ENCODE measurements at regions not wholly inside any gene's neighbourhood (a gene's known extent, or its start where the extent isn't known, plus 50 kb on each side); places are given as distances from the start of the nearest gene placed in this dataset.

DNA sequence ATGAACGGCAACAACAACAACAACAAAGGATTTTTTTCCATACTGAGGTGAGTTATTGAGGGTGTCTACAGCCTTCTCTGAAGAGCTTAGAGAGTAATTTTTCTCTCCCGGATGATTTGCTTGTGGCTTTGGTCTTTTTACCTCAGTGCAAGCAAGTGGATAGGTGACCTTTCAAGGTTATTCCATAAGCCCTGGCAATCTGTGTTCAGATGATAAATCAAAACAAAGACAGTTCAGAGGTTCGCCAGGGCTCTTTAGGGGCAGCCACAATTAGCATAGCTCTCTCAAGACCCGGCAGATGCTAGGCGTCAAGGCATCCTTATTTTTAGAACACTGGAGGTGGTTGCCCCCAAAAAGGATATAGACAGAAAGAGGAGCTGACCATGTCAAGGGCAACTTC lies 417.9 kb upstream of the C9orf72 start:
- Histone ChIP-seq H3K23ac (ENCODE audit: insufficient read length) (no peak overlapping the region), H3K9me3 (ENCODE audit: insufficient read depth in 2 of 2, low read depth in 1 of 2, low read length in 1 of 2) (no peaks in the 10 kb centered on the region), H2AFZ (ENCODE audit: low read length) (no peak overlapping the region), H2BK120ac (replicated peaks; ENCODE audit: low read depth, low read length) (no peak overlapping the region), H3K18ac (ENCODE audit: extremely low read depth, low read length) (no peak overlapping the region), H4K5ac (ENCODE audit: insufficient read length, low read depth, low read length) (no peak overlapping the region), H3K79me1 (ENCODE audit: low read depth, low read length) (no peaks in the 10 kb centered on the region), H2BK12ac (ENCODE audit: low read depth, low read length) (no peak overlapping the region), H2BK20ac (ENCODE audit: low read length) (no peak overlapping the region), H2AK5ac (ENCODE audit: low read depth, low read length) (no peak overlapping the region), H3K14ac (ENCODE audit: insufficient read length) (no peak overlapping the region), H3K4me3 (ENCODE audit: extremely low read depth in 1 of 4, insufficient read depth in 2 of 4, low read depth in 3 of 4, low read length in 4 of 4) (no peak overlapping the region), H4K91ac (replicated peaks; ENCODE audit: insufficient read length, low read length) (no peak overlapping the region), H3K27ac (ENCODE audit: low read depth, low read length) (no peak overlapping the region), H4K20me1 (replicated peaks in 1 of 2; ENCODE audit: control insufficient read depth in 1 of 2, insufficient read depth in 2 of 2, low read length in 2 of 2) (no peaks in the 10 kb centered on the region), H3K56ac (replicated peaks; ENCODE audit: insufficient read length, low read depth, low read length) (no peak overlapping the region), H3K27me3 (replicated peaks in 1 of 4; ENCODE audit: control insufficient read depth in 3 of 4, extremely low read depth in 1 of 4, insufficient read depth in 3 of 4, low read length in 3 of 4) (no peaks in the 10 kb centered on the region), H3K23me2 (ENCODE audit: low read depth, low read length) (no peaks in the 10 kb centered on the region), H3K9ac (replicated peaks in 1 of 4; ENCODE audit: extremely low read depth in 1 of 4, low read depth in 3 of 4, low read length in 3 of 4) (no peak overlapping the region), H3K79me2 (ENCODE audit: control insufficient read depth in 1 of 2, insufficient read depth in 2 of 2, low read length in 2 of 2) (no peaks in the 10 kb centered on the region), H2BK5ac (ENCODE audit: low read depth, low read length) (no peak overlapping the region), H4K8ac (ENCODE audit: extremely low read depth, insufficient read depth, low read length) (no peak overlapping the region), H3K36me3 (ENCODE audit: control insufficient read depth in 2 of 4, insufficient read depth in 4 of 4, low read length in 3 of 4) (no peaks in the 10 kb centered on the region), H3K4me2 (ENCODE audit: insufficient read depth in 1 of 2, low read depth in 2 of 2, low read length in 2 of 2) (no peak overlapping the region), H3K4ac (replicated peaks; ENCODE audit: insufficient read length, low read depth, low read length) (no peak overlapping the region), H2BK15ac (ENCODE audit: low read length) (no peak overlapping the region), H3K4me1 (replicated peaks in 1 of 4; ENCODE audit: control insufficient read depth in 3 of 4, insufficient read depth in 4 of 4, low read length in 3 of 4) (peaks cover 0 to 3% (median 0%) of the 10 kb centered on the region in 4 experiments; a peak in 1 of 7 replicates)
- ChIA-PET CTCF (ENCODE audit: partially characterized antibody) (interaction anchor here (0.9 to 1.7 kb wide), 2 partner anchors 10 to 11 kb away, joined by 3 to 6 read pairs; no protein-coding TSS in a partner anchor), POLR2A (ENCODE audit: partially characterized antibody) (no interaction called here)
- FAIRE-seq (no peak), DNase-seq (ENCODE audit: low read depth in 1 of 2, low spot score in 2 of 2) (no peak)
- TF ChIP-seq USF2 (IDR thresholded peaks at IDR 0.05; ENCODE audit: low read length) (no peak), SP1 (IDR thresholded peaks at IDR 0.05; ENCODE audit: low read depth, low read length) (no peak), POLR2A (IDR thresholded peaks at IDR 0.05; ENCODE audit: control extremely low read depth in 1 of 2, low read depth in 2 of 2, low read length in 2 of 2) (no peak), KDM1A (IDR thresholded peaks at IDR 0.05; ENCODE audit: borderline replicate concordance, low read length) (no peak), TBP (IDR thresholded peaks at IDR 0.05; ENCODE audit: low read depth, low read length) (no peak), RXRA (IDR thresholded peaks at IDR 0.05; ENCODE audit: insufficient read depth, low read depth, low read length) (no peak)
- TF ChIP-seq, protein P1, sequence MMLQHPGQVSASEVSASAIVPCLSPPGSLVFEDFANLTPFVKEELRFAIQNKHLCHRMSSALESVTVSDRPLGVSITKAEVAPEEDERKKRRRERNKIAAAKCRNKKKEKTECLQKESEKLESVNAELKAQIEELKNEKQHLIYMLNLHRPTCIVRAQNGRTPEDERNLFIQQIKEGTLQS (IDR thresholded peaks at IDR 0.05; ENCODE audit: insufficient read depth, low read depth, low read length), result no peak
- whole genome bisulfite sequencing, 2 experiments (ENCODE audit: extremely low coverage in 1 of 2, insufficient coverage in 1 of 2, insufficient read length in 1 of 2, insufficient replicate concordance in 2 of 2, low coverage in 1 of 2, low lambda C conversion rate in 2 of 2, missing lambda C conversion rate in 1 of 2), result 94% methylated on average over 5 of the region's 5 CpGs; no CpG with 5 or more reads in 1 of the 2 experiments
